H1 (cell line): ENCODE measurements at regions not wholly inside any gene's neighbourhood (a gene's known extent, or its start where the extent isn't known, plus 50 kb on each side); places are given as distances from the start of the nearest gene placed in this dataset.

Source experiments
- CTCF ChIA-PET: fragments of 300-600 bp; sonication (Branson Sonifier 250); formaldehyde crosslinking; loops from one replicate; lab custom pipeline; 2021; ENCODE audit not compliant: partially characterized antibody; lab: Charles Lee
- POLR2A ChIA-PET: fragments of 300-600 bp; sonication (Branson Sonifier 250); formaldehyde crosslinking; loops from one replicate; lab custom pipeline; 2021; ENCODE audit warnings: inconsistent platforms; ENCODE audit not compliant: partially characterized antibody; lab: Charles Lee
- DNase-seq, 2 experiments: peaks; one replicate each; pipeline versions ENCODE4 v3.0.0 to v3.0.0-alpha.2; 2010 to 2022; ENCODE audit warnings: low spot score in 2 of 2, low read depth in 1 of 2, mixed read lengths in 1 of 2
- FAIRE-seq: peaks from 2 replicates; lab custom pipeline; 2011; peaks lifted over from hg19 to GRCh38; lab: Jason Lieb, UNC
- H2AFZ ChIP-seq: 2 replicates; pipeline ENCODE4 v1.8.1; 2012; ENCODE audit warnings: low read length, inconsistent platforms
- H2AK5ac ChIP-seq: 2 replicates; pipeline ENCODE4 v1.6.1; 2013; ENCODE audit warnings: low read depth, low read length
- H2BK120ac ChIP-seq: replicated peaks from 2 replicates; pipeline ENCODE3; 2013; ENCODE audit warnings: low read depth, low read length, inconsistent platforms
- H2BK12ac ChIP-seq: 2 replicates; pipeline ENCODE4 v1.6.1; 2013; ENCODE audit warnings: low read depth, low read length
- H2BK15ac ChIP-seq: 2 replicates; pipeline ENCODE4 v1.6.1; 2013; ENCODE audit warnings: low read length
- H2BK20ac ChIP-seq: 2 replicates; pipeline ENCODE4 v1.6.1; 2013; ENCODE audit warnings: low read length
- H2BK5ac ChIP-seq: 2 replicates; pipeline ENCODE4 v1.6.1; 2013; ENCODE audit warnings: low read depth, low read length
- H3K14ac ChIP-seq: 2 replicates; pipeline ENCODE4 v1.6.1; 2013; ENCODE audit warnings: inconsistent platforms; ENCODE audit not compliant: insufficient read length
- H3K18ac ChIP-seq: 2 replicates; pipeline ENCODE4 v1.6.1; 2013; ENCODE audit warnings: low read length; ENCODE audit errors: extremely low read depth
- H3K23ac ChIP-seq: 2 replicates; pipeline ENCODE4 v1.6.1; 2013; ENCODE audit warnings: inconsistent platforms; ENCODE audit not compliant: insufficient read length
- H3K23me2 ChIP-seq: 2 replicates; pipeline ENCODE4 v1.6.1; 2013; ENCODE audit warnings: low read depth, low read length
- H3K27ac ChIP-seq: 2 replicates; pipeline ENCODE4 v1.6.1; 2011; ENCODE audit warnings: low read depth, low read length, inconsistent platforms
- H3K27me3 ChIP-seq, 4 experiments: replicated peaks in 1 of 4; 1 replicate in 1 of 4; 2 replicates in 3 of 4; pipeline versions ENCODE4 v1.6.1 to v1.8.1; 2011 to 2013; ENCODE audit warnings: low read length in 3 of 4, mild to moderate bottlenecking in 3 of 4, inconsistent platforms in 2 of 4, mixed read lengths in 2 of 4, moderate library complexity in 1 of 4; ENCODE audit not compliant: control insufficient read depth in 3 of 4, insufficient read depth in 3 of 4; ENCODE audit errors: extremely low read depth in 1 of 4
- H3K36me3 ChIP-seq, 4 experiments: 2 replicates each; pipeline versions ENCODE4 v1.6.1 to v1.8.1; 2011 to 2013; ENCODE audit warnings: mild to moderate bottlenecking in 4 of 4, low read length in 3 of 4, moderate library complexity in 2 of 4, control low read depth in 1 of 4, inconsistent platforms in 1 of 4; ENCODE audit not compliant: insufficient read depth in 4 of 4, control insufficient read depth in 2 of 4
- H3K4ac ChIP-seq: replicated peaks from 2 replicates; pipeline ENCODE3; 2013; ENCODE audit warnings: low read length, low read depth, mixed read lengths, inconsistent platforms; ENCODE audit not compliant: insufficient read length
- H3K4me1 ChIP-seq, 4 experiments: replicated peaks in 1 of 4; 1 replicate in 1 of 4; 2 replicates in 3 of 4; pipeline versions ENCODE4 v1.6.1 to v1.8.1; 2011 to 2013; ENCODE audit warnings: low read length in 3 of 4, inconsistent platforms in 2 of 4, mixed read lengths in 1 of 4; ENCODE audit not compliant: insufficient read depth in 4 of 4, control insufficient read depth in 3 of 4
- H3K4me2 ChIP-seq, 2 experiments: 2 replicates each; pipeline versions ENCODE4 v1.6.1 to v1.8.1; 2011 to 2013; ENCODE audit warnings: low read depth in 2 of 2, low read length in 2 of 2, control low read depth in 1 of 2, inconsistent platforms in 1 of 2, mild to moderate bottlenecking in 1 of 2; ENCODE audit not compliant: insufficient read depth in 1 of 2
- H3K4me3 ChIP-seq, 4 experiments: fragments of 200-600, 300-600 bp in 1 of 4; sonication (generic), shearing (Covaris generic), sonication (Bioruptor Twin) in 1 of 4; 2 replicates each; pipeline versions ENCODE4 v1.5.1 to v1.8.1; 2011 to 2016; ENCODE audit warnings: low read length in 4 of 4, low read depth in 3 of 4, control low read depth in 2 of 4, inconsistent platforms in 2 of 4, mild to moderate bottlenecking in 2 of 4, mixed read lengths in 1 of 4, moderate library complexity in 1 of 4; ENCODE audit not compliant: insufficient read depth in 2 of 4; ENCODE audit errors: extremely low read depth in 1 of 4
- H3K56ac ChIP-seq: replicated peaks from 2 replicates; pipeline ENCODE3; 2013; ENCODE audit warnings: low read depth, mild to moderate bottlenecking, mixed read lengths, low read length, inconsistent platforms; ENCODE audit not compliant: insufficient read length
- H3K79me1 ChIP-seq: 2 replicates; pipeline ENCODE4 v1.6.1; 2013; ENCODE audit warnings: low read depth, low read length, control low read depth
- H3K79me2 ChIP-seq, 2 experiments: 2 replicates each; pipeline versions ENCODE4 v1.6.1 to v1.8.1; 2012 to 2013; ENCODE audit warnings: low read length in 2 of 2, mild to moderate bottlenecking in 2 of 2, inconsistent platforms in 1 of 2; ENCODE audit not compliant: insufficient read depth in 2 of 2, control insufficient read depth in 1 of 2
- H3K9ac ChIP-seq, 4 experiments: replicated peaks in 1 of 4; 1 replicate in 1 of 4; 2 replicates in 3 of 4; pipeline versions ENCODE4 v1.6.1 to v1.8.1; 2011 to 2013; ENCODE audit warnings: low read depth in 3 of 4, low read length in 3 of 4, control low read depth in 2 of 4, mild to moderate bottlenecking in 2 of 4, moderate library complexity in 2 of 4, inconsistent platforms in 1 of 4; ENCODE audit errors: extremely low read depth in 1 of 4
- H3K9me3 ChIP-seq, 2 experiments: 2 replicates each; pipeline versions ENCODE4 v1.6.1 to v1.8.1; 2012 to 2013; ENCODE audit warnings: mild to moderate bottlenecking in 2 of 2, moderate library complexity in 2 of 2, control low read depth in 1 of 2, inconsistent platforms in 1 of 2, low read depth in 1 of 2, low read length in 1 of 2, mixed read lengths in 1 of 2; ENCODE audit not compliant: insufficient read depth in 2 of 2
- H4K20me1 ChIP-seq, 2 experiments: replicated peaks in 1 of 2; 2 replicates each; pipeline versions ENCODE3 to v1.8.1; 2011 to 2013; ENCODE audit warnings: inconsistent platforms in 2 of 2, low read length in 2 of 2, mild to moderate bottlenecking in 1 of 2; ENCODE audit not compliant: insufficient read depth in 2 of 2, control insufficient read depth in 1 of 2
- H4K5ac ChIP-seq: 2 replicates; pipeline ENCODE4 v1.6.1; 2013; ENCODE audit warnings: low read length, low read depth, mixed read lengths, inconsistent platforms; ENCODE audit not compliant: insufficient read length
- H4K8ac ChIP-seq: 2 replicates; pipeline ENCODE4 v1.8.0; 2013; ENCODE audit warnings: mild to moderate bottlenecking, moderate library complexity, low read length, inconsistent platforms; ENCODE audit not compliant: insufficient read depth; ENCODE audit errors: extremely low read depth
- H4K91ac ChIP-seq: replicated peaks from 2 replicates; pipeline ENCODE3; 2013; ENCODE audit warnings: low read length, mixed read lengths, inconsistent platforms; ENCODE audit not compliant: insufficient read length
- GTF2F1 ChIP-seq: IDR thresholded peaks from 2 replicates; pipeline ENCODE4 v1.6.1; 2012; ENCODE audit warnings: low read depth, low read length, improper control_type of control experiment, borderline replicate concordance
- KDM4A ChIP-seq: IDR thresholded peaks from one replicate; pipeline ENCODE4 v1.7.1; 2012; ENCODE audit warnings: low read depth, mild to moderate bottlenecking, moderate library complexity, low read length, inconsistent platforms; ENCODE audit not compliant: severe bottlenecking
- MAFK ChIP-seq: IDR thresholded peaks from 2 replicates; pipeline ENCODE4 v1.6.1; 2012; ENCODE audit warnings: low read depth, mild to moderate bottlenecking, improper control_type of control experiment, low read length
- NRF1 ChIP-seq: IDR thresholded peaks from 2 replicates; pipeline ENCODE4 v1.6.1; 2011; ENCODE audit warnings: mild to moderate bottlenecking, low read depth, low read length, improper control_type of control experiment
- RAD21 ChIP-seq, 2 experiments: IDR thresholded peaks in 1 of 2; conservative IDR thresholded peaks in 1 of 2; 2 replicates each; pipeline ENCODE4 v1.6.1; 2011; ENCODE audit warnings: low read depth in 2 of 2, low read length in 2 of 2, improper control_type of control experiment in 1 of 2, inconsistent platforms in 1 of 2, mild to moderate bottlenecking in 1 of 2, moderate library complexity in 1 of 2
- RXRA ChIP-seq: IDR thresholded peaks from 2 replicates; pipeline ENCODE4 v1.6.1; 2011; ENCODE audit warnings: low read depth, mild to moderate bottlenecking, low read length, moderate library complexity; ENCODE audit not compliant: insufficient read depth
- WGBS, 2 experiments: shearing (Covaris generic) in 1 of 2; methylation state at CpG; one replicate each; pipeline versions ENCODE4 v1.1.6 to v1.1.7; 2013 to 2015; ENCODE audit warnings: low lambda C conversion rate in 2 of 2, mixed read lengths in 2 of 2, inconsistent platforms in 1 of 2, low coverage in 1 of 2, missing lambda C conversion rate in 1 of 2; ENCODE audit not compliant: insufficient replicate concordance in 2 of 2, insufficient coverage in 1 of 2, insufficient read length in 1 of 2; ENCODE audit errors: extremely low coverage in 1 of 2, missing lambda C conversion rate in 1 of 2; 5-methylcytosine and 5-hydroxymethylcytosine counted together
- TF ChIP-seq, protein P1 (sequence below): IDR thresholded peaks from 2 replicates; pipeline ENCODE4 v1.6.1; 2011; ENCODE audit warnings: low read length, improper control_type of control experiment

DNA sequence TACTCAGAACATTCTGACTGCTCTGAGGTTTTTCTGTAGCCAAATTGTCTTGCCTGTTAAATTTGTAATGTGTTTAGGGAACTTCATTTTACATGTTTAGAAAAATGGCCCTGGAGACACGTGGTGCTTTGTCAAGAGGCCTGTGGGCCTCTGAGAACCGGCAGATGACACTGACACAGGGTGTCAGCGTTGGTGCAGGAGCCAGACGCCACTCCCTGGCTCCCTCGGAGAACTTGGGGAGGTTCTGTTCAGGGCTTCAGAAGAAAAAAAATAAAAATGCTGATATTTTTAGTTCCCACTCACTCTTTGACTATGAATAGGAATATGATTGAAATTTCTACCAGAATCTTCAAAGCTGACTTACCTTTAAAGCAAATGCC is 190.9 kb upstream of the GATB start:
- Histone ChIP-seq H4K8ac (no peak overlapping the region), H3K18ac (no peak overlapping the region), H2AK5ac (no peak overlapping the region), H4K91ac (no peak overlapping the region), H2BK20ac (no peak overlapping the region), H3K79me1 (no peaks in the 10 kb centered on the region), H2BK120ac (no peak overlapping the region), H4K20me1 (no peaks in the 10 kb centered on the region), H3K27ac (no peak overlapping the region), H3K36me3 (no peaks in the 10 kb centered on the region), H3K56ac (no peak overlapping the region), H2BK15ac (no peak overlapping the region), H2BK12ac (no peak overlapping the region), H3K9me3 (peaks cover 13 to 20% of the 10 kb centered on the region in 2 experiments), H3K4me1 (no peaks in the 10 kb centered on the region), H2AFZ (no peak overlapping the region), H3K4me2 (no peak overlapping the region), H3K14ac (no peak overlapping the region), H3K79me2 (no peaks in the 10 kb centered on the region), H3K9ac (no peak overlapping the region), H3K27me3 (no peaks in the 10 kb centered on the region), H3K23ac (no peak overlapping the region), H3K4me3 (no peak overlapping the region), H4K5ac (no peak overlapping the region), H2BK5ac (no peak overlapping the region), H3K4ac (no peak overlapping the region), H3K23me2 (no peaks in the 10 kb centered on the region)
- 81% methylated on average over 5 of the region's 5 CpGs; no CpG with 5 or more reads in 1 of the 2 experiments for WGBS, 2 experiments
- TF ChIP-seq, protein P1, sequence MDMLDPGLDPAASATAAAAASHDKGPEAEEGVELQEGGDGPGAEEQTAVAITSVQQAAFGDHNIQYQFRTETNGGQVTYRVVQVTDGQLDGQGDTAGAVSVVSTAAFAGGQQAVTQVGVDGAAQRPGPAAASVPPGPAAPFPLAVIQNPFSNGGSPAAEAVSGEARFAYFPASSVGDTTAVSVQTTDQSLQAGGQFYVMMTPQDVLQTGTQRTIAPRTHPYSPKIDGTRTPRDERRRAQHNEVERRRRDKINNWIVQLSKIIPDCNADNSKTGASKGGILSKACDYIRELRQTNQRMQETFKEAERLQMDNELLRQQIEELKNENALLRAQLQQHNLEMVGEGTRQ = no peak
- TF ChIP-seq MAFK = no peak
- no peak for TF ChIP-seq KDM4A
- TF ChIP-seq GTF2F1 = no peak
- no peak for TF ChIP-seq NRF1
- peak in 1 of 2 experiments; percentile 32; a peak in 1 of 4 replicates for TF ChIP-seq RAD21 (IDR thresholded peaks at IDR 0.05 in 1 of 2, conservative IDR thresholded peaks at IDR 0.05 in 1 of 2; ENCODE audit: low read depth in 2 of 2, low read length in 2 of 2)
- no peak for TF ChIP-seq RXRA
- ChIA-PET CTCF (no interaction called here), POLR2A (no interaction called here)
- no peak for FAIRE-seq
- no peak for DNase-seq
